MM.1S (cell line): ENCODE measurements at regions not wholly inside any gene's neighbourhood (a gene's known extent, or its start where the extent isn't known, plus 50 kb on each side); places are given as distances from the start of the nearest gene placed in this dataset.

ENCODE experiments used
- EZH2phosphoT487 ChIP-seq: fragments of 300-600 bp; sonication (generic); IDR thresholded peaks from 2 replicates; pipeline ENCODE4 v1.6.1; 2018; ENCODE audit warnings: antibody characterized with exemption, low read length
- TF ChIP-seq, protein P1 (sequence below): fragments of 300-600 bp; sonication (generic); IDR thresholded peaks from 2 replicates; pipeline ENCODE4 v1.5.1; 2016; ENCODE audit warnings: antibody characterized with exemption, low read length, mixed read lengths

DNA sequence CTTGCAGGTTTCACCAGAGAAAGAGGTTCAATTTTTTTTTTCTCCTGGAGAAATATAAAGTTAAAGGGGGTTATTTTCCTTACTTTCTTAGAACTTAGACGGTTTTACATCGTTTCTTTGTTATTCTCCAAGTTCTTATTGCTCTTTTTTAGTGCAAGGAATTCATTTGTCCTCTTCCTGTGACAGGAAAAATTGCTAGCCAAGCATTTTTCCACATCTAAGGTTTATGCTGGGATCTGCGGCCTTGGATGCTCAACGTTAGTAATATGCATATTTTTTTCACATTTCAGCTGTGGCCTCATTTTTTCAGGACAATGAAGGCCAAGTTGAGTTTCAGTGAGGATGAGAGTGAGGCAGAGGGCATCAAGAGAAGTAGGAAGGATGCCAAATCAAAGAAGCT lies 948.9 kb downstream of the PCDH19 start:
- TF ChIP-seq, protein P1, sequence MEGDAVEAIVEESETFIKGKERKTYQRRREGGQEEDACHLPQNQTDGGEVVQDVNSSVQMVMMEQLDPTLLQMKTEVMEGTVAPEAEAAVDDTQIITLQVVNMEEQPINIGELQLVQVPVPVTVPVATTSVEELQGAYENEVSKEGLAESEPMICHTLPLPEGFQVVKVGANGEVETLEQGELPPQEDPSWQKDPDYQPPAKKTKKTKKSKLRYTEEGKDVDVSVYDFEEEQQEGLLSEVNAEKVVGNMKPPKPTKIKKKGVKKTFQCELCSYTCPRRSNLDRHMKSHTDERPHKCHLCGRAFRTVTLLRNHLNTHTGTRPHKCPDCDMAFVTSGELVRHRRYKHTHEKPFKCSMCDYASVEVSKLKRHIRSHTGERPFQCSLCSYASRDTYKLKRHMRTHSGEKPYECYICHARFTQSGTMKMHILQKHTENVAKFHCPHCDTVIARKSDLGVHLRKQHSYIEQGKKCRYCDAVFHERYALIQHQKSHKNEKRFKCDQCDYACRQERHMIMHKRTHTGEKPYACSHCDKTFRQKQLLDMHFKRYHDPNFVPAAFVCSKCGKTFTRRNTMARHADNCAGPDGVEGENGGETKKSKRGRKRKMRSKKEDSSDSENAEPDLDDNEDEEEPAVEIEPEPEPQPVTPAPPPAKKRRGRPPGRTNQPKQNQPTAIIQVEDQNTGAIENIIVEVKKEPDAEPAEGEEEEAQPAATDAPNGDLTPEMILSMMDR: no peak
- no peak for TF ChIP-seq EZH2phosphoT487
